ENCODE measurements at regions not wholly inside any gene's neighbourhood (a gene's known extent, or its start where the extent isn't known, plus 50 kb on each side); places are given as distances from the start of the nearest gene placed in this dataset.

- ATAC-seq (no peak), DNase-seq (ENCODE audit: low read depth, low spot score) (no peak)
- CTCF ChIA-PET, result no interaction called here
- TF ChIP-seq EZH2 (IDR thresholded peaks at IDR 0.05) (no peak), SP1 (IDR thresholded peaks at IDR 0.05; ENCODE audit: low read depth) (no peak), EZH2phosphoT487 (IDR thresholded peaks at IDR 0.05; ENCODE audit: borderline replicate concordance) (no peak), JUND (IDR thresholded peaks at IDR 0.05) (no peak), EGR1 (IDR thresholded peaks at IDR 0.05; ENCODE audit: low read depth) (no peak)
- TF ChIP-seq, protein P1, sequence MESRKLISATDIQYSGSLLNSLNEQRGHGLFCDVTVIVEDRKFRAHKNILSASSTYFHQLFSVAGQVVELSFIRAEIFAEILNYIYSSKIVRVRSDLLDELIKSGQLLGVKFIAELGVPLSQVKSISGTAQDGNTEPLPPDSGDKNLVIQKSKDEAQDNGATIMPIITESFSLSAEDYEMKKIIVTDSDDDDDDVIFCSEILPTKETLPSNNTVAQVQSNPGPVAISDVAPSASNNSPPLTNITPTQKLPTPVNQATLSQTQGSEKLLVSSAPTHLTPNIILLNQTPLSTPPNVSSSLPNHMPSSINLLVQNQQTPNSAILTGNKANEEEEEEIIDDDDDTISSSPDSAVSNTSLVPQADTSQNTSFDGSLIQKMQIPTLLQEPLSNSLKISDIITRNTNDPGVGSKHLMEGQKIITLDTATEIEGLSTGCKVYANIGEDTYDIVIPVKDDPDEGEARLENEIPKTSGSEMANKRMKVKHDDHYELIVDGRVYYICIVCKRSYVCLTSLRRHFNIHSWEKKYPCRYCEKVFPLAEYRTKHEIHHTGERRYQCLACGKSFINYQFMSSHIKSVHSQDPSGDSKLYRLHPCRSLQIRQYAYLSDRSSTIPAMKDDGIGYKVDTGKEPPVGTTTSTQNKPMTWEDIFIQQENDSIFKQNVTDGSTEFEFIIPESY (IDR thresholded peaks at IDR 0.05; ENCODE audit: extremely low read depth, insufficient replicate concordance, low read length), result no peak
- RAD21 ChIA-PET (ENCODE audit: low non-redundant PET in 1 of 2, low total read pairs in 2 of 2, uncharacterized antibody in 2 of 2, unreplicated experiment in 2 of 2), result no interaction called here
- no peak overlapping the region for H3K9ac ChIP-seq (ENCODE audit: low read length)
- POLR2A ChIA-PET, result no interaction called here
- H3K4me3 ChIP-seq (replicated peaks in 1 of 2; ENCODE audit: low read depth in 1 of 2, low read length in 2 of 2), result no peak overlapping the region
- H3K4me2 ChIP-seq (ENCODE audit: low read length), result no peak overlapping the region
- no peak overlapping the region for H2AFZ ChIP-seq (ENCODE audit: low read depth, low read length, poor library complexity, severe bottlenecking)
- H3K27me3 ChIP-seq (ENCODE audit: insufficient read depth, low read length), result no peaks in the 10 kb centered on the region
- no peaks in the 10 kb centered on the region for H3K36me3 ChIP-seq (ENCODE audit: control insufficient read depth in 1 of 2, insufficient read depth in 2 of 2, low read length in 2 of 2)
- intact Hi-C loops (cut with micrococcal nuclease), result no loop called here
- H4K20me1 ChIP-seq (ENCODE audit: insufficient read depth), result no peaks in the 10 kb centered on the region
- H3K4me1 ChIP-seq (ENCODE audit: control insufficient read depth in 1 of 2, insufficient read depth in 2 of 2, low read length in 2 of 2), result no peaks in the 10 kb centered on the region
- BruUV-seq (replicated peaks), result no TSS peak
- no peaks in the 10 kb centered on the region for H3K9me2 ChIP-seq (ENCODE audit: insufficient read depth)
- H3K79me2 ChIP-seq (ENCODE audit: insufficient read depth, low read length), result no peaks in the 10 kb centered on the region
- no peaks in the 10 kb centered on the region for H3K9me3 ChIP-seq (ENCODE audit: control insufficient read depth in 1 of 2, insufficient read depth in 1 of 2, low read depth in 1 of 2, low read length in 2 of 2)
- H3K27ac ChIP-seq (ENCODE audit: low read depth, low read length), result no peak overlapping the region
Observed at GRCh38 chr1:78318011-78318410, 172.8 kb upstream of the PTGFR start.

DNA sequence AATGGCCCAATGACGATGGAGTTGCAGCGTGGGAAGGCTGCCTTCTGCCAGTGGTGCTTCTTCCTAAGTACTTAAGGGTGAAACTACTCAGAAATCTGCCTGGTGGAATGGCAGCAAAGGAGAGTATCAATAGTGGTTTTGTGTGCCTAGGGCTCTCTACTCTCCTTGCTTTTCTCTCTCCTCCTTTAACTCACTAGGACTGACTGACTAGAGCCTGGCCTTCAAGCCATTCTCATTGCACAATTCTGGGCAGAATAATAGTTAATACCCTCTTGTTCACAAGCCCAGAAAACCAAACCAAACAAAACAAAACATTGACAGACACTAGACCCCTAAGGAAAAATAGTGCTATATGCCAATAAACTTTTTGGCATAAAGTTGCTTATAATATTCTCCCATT, 171.2 kb upstream of the PTGFR start:
- no peak for DNase-seq (ENCODE audit: low read depth, low spot score)
- Histone ChIP-seq H3K4me1 (ENCODE audit: control insufficient read depth in 1 of 2, insufficient read depth in 2 of 2, low read length in 2 of 2) (no peaks in the 10 kb centered on the region), H3K9ac (ENCODE audit: low read length) (no peak overlapping the region), H3K4me2 (ENCODE audit: low read length) (no peak overlapping the region), H3K9me2 (ENCODE audit: insufficient read depth) (no peaks in the 10 kb centered on the region), H3K36me3 (ENCODE audit: control insufficient read depth in 1 of 2, insufficient read depth in 2 of 2, low read length in 2 of 2) (no peaks in the 10 kb centered on the region), H3K79me2 (ENCODE audit: insufficient read depth, low read length) (no peaks in the 10 kb centered on the region), H3K4me3 (replicated peaks in 1 of 2; ENCODE audit: low read depth in 1 of 2, low read length in 2 of 2) (no peak overlapping the region), H3K27ac (ENCODE audit: low read depth, low read length) (no peak overlapping the region), H4K20me1 (ENCODE audit: insufficient read depth) (no peaks in the 10 kb centered on the region), H3K9me3 (ENCODE audit: control insufficient read depth in 1 of 2, insufficient read depth in 1 of 2, low read depth in 1 of 2, low read length in 2 of 2) (no peaks in the 10 kb centered on the region), H3K27me3 (ENCODE audit: insufficient read depth, low read length) (no peaks in the 10 kb centered on the region), H2AFZ (ENCODE audit: low read depth, low read length, poor library complexity, severe bottlenecking) (no peak overlapping the region)
- CTCF ChIA-PET, result no interaction called here
- intact Hi-C loops (cut with micrococcal nuclease), result no loop called here
- BruUV-seq (replicated peaks), result no TSS peak
- RAD21 ChIA-PET (ENCODE audit: low non-redundant PET in 1 of 2, low total read pairs in 2 of 2, uncharacterized antibody in 2 of 2, unreplicated experiment in 2 of 2), result no interaction called here
- no peak for ATAC-seq
- POLR2A ChIA-PET, result no interaction called here
- TF ChIP-seq CTCF (IDR thresholded peaks at IDR 0.05 in 2 of 3, conservative IDR thresholded peaks at IDR 0.05 in 1 of 3; ENCODE audit: borderline replicate concordance in 1 of 3, insufficient read depth in 1 of 3, low read depth in 2 of 3, low read length in 2 of 3), result no peak
- TF ChIP-seq SIN3A (IDR thresholded peaks at IDR 0.05; ENCODE audit: low read depth), result no peak
- TF ChIP-seq EZH2phosphoT487 (IDR thresholded peaks at IDR 0.05; ENCODE audit: borderline replicate concordance), result no peak
- TF ChIP-seq SRF (IDR thresholded peaks at IDR 0.05; ENCODE audit: low read depth), result no peak
- no peak for TF ChIP-seq FOSL1 (IDR thresholded peaks at IDR 0.05; ENCODE audit: low read depth)
- TF ChIP-seq CEBPB (IDR thresholded peaks at IDR 0.05; ENCODE audit: low read depth), result no peak
- TF ChIP-seq JUND (IDR thresholded peaks at IDR 0.05), result no peak
- no peak for TF ChIP-seq POLR2A (IDR thresholded peaks at IDR 0.05; ENCODE audit: borderline replicate concordance, extremely low read depth, insufficient read depth, insufficient read length)
- TF ChIP-seq, protein P1 (IDR thresholded peaks at IDR 0.05; ENCODE audit: extremely low read depth, insufficient replicate concordance, low read length), result no peak
- TF ChIP-seq CBX3 (IDR thresholded peaks at IDR 0.05; ENCODE audit: low read depth), result no peak
- no peak for TF ChIP-seq EGR1 (IDR thresholded peaks at IDR 0.05; ENCODE audit: low read depth)
- TF ChIP-seq POLR2AphosphoS5 (IDR thresholded peaks at IDR 0.05; ENCODE audit: low read depth, low read length), result no peak
- TF ChIP-seq EZH2 (IDR thresholded peaks at IDR 0.05), result no peak

All from HCT116 (cell line).